NCI-H1436 (cell line): ENCODE measurements at regions not wholly inside any gene's neighbourhood (a gene's known extent, or its start where the extent isn't known, plus 50 kb on each side); places are given as distances from the start of the nearest gene placed in this dataset.
"Not testable (repeated sequence)": the region's sequence is repeated elsewhere in the genome, so short reads cannot be mapped to it uniquely, and the experiment has no call there.

ENCODE experiments used
- DNase-seq: peaks from one replicate; lab custom pipeline; 2025; lab: John Stamatoyannopoulos, UW

GRCh38 chr1:14137411-14138134 lies 437.6 kb downstream of the PRDM2 start:
- no peak for DNase-seq

- DNase-seq: no peak
Measured at GRCh38 chr1:14138135-14138506, 438.1 kb downstream of the PRDM2 start.

- DNase-seq: no peak
Measured at GRCh38 chr1:14138687-14139086, 438.7 kb downstream of the PRDM2 start.

GRCh38 chr1:14140831-14141401 lies 440.9 kb downstream of the PRDM2 start:
- no peak for DNase-seq

GRCh38 chr1:14141656-14142055 lies 441.7 kb downstream of the PRDM2 start:
- DNase-seq: no peak

- DNase-seq: peak; percentile 11
Measured at GRCh38 chr1:14142397-14143100, 442.6 kb downstream of the PRDM2 start.

GRCh38 chr1:14143777-14144176 lies 443.8 kb downstream of the PRDM2 start:
- DNase-seq: no peak

GRCh38 chr1:14148526-14148925 lies 448.5 kb downstream of the PRDM2 start:
- DNase-seq: no peak

GRCh38 chr1:14149431-14149830 lies 449.1 kb upstream of the KAZN start:
- DNase-seq: no peak

- no peak for DNase-seq
Measured at GRCh38 chr1:14156543-14156942, 441.9 kb upstream of the KAZN start.

GRCh38 chr1:14160781-14161180 lies 437.7 kb upstream of the KAZN start:
- DNase-seq: no peak

GRCh38 chr1:14163246-14163645 lies 435.2 kb upstream of the KAZN start:
- DNase-seq: no peak

GRCh38 chr1:14165371-14165801 lies 433.1 kb upstream of the KAZN start:
- no peak for DNase-seq

GRCh38 chr1:14167884-14168283 lies 430.6 kb upstream of the KAZN start:
- no peak for DNase-seq

GRCh38 chr1:14168326-14169063 lies 430.0 kb upstream of the KAZN start:
- no peak for DNase-seq

GRCh38 chr1:14173598-14173997 lies 424.9 kb upstream of the KAZN start:
- no peak for DNase-seq

GRCh38 chr1:14177866-14178265 lies 420.6 kb upstream of the KAZN start:
- not testable (repeated sequence) for DNase-seq

GRCh38 chr1:14180738-14181137 lies 417.7 kb upstream of the KAZN start:
- DNase-seq: no peak

- DNase-seq: peak; percentile 65
Measured at GRCh38 chr1:14181191-14181795, 417.2 kb upstream of the KAZN start.

- DNase-seq: no peak
Measured at GRCh38 chr1:14182856-14183255, 415.6 kb upstream of the KAZN start.

GRCh38 chr1:14183329-14183728 lies 415.2 kb upstream of the KAZN start:
- DNase-seq: no peak

- no peak for DNase-seq
Measured at GRCh38 chr1:14184454-14184853, 414.0 kb upstream of the KAZN start.
